Trophoblast cell (in vitro differentiated cells and primary cell): ENCODE measurements at regions not wholly inside any gene's neighbourhood (a gene's known extent, or its start where the extent isn't known, plus 50 kb on each side); places are given as distances from the start of the nearest gene placed in this dataset.

Experiments used
- DNase-seq, 2 donors: peaks; one replicate each; pipeline ENCODE4 v3.0.0-alpha.2; 2016
- H2AFZ ChIP-seq: 2 replicates; pipeline ENCODE4 v1.6.1; 2013; ENCODE audit warnings: low read length, moderate library complexity, mild to moderate bottlenecking; ENCODE audit not compliant: insufficient read depth, poor library complexity
- H2AK5ac ChIP-seq: 2 replicates; pipeline ENCODE4 v1.6.1; 2013; ENCODE audit warnings: mild to moderate bottlenecking, low read length
- H2BK120ac ChIP-seq: 2 replicates; pipeline ENCODE4 v1.6.1; 2013; ENCODE audit warnings: low read length, mild to moderate bottlenecking, moderate library complexity; ENCODE audit not compliant: insufficient read depth, poor library complexity
- H2BK12ac ChIP-seq: 2 replicates; pipeline ENCODE4 v1.6.1; 2013; ENCODE audit warnings: mild to moderate bottlenecking, low read length, moderate library complexity
- H2BK5ac ChIP-seq: 2 replicates; pipeline ENCODE4 v1.6.1; 2013; ENCODE audit warnings: low read length, low read depth, moderate library complexity, mild to moderate bottlenecking; ENCODE audit not compliant: poor library complexity
- H3K14ac ChIP-seq: 2 replicates; pipeline ENCODE4 v1.6.1; 2013; ENCODE audit warnings: mild to moderate bottlenecking, low read length
- H3K18ac ChIP-seq: 2 replicates; pipeline ENCODE4 v1.6.1; 2013; ENCODE audit warnings: mild to moderate bottlenecking, low read length
- H3K23ac ChIP-seq: 2 replicates; pipeline ENCODE4 v1.6.1; 2013; ENCODE audit warnings: low read length
- H3K27ac ChIP-seq: 2 replicates; pipeline ENCODE4 v1.5.1; 2013; ENCODE audit warnings: low read depth, mild to moderate bottlenecking, inconsistent platforms, low read length, moderate library complexity
- H3K27me3 ChIP-seq: 2 replicates; pipeline ENCODE4 v1.6.1; 2013; ENCODE audit warnings: inconsistent platforms, mild to moderate bottlenecking, low read length, moderate library complexity; ENCODE audit not compliant: insufficient read depth
- H3K36me3 ChIP-seq, 2 experiments: 1 replicate in 1 of 2; 2 replicates in 1 of 2; pipeline ENCODE4 v1.6.1; 2013; ENCODE audit warnings: low read length in 2 of 2, mild to moderate bottlenecking in 2 of 2, moderate library complexity in 1 of 2; ENCODE audit not compliant: insufficient read depth in 2 of 2, control insufficient read depth in 1 of 2
- H3K4ac ChIP-seq: 2 replicates; pipeline ENCODE4 v1.6.1; 2013; ENCODE audit warnings: low read depth, mild to moderate bottlenecking, low read length, moderate library complexity
- H3K4me1 ChIP-seq, 2 experiments: 1 replicate in 1 of 2; 2 replicates in 1 of 2; pipeline ENCODE4 v1.6.1; 2013; ENCODE audit warnings: low read length in 2 of 2, mild to moderate bottlenecking in 2 of 2, moderate library complexity in 1 of 2; ENCODE audit not compliant: insufficient read depth in 2 of 2, control insufficient read depth in 1 of 2
- H3K4me2 ChIP-seq: 2 replicates; pipeline ENCODE4 v1.6.1; 2013; ENCODE audit warnings: inconsistent platforms, mild to moderate bottlenecking, low read length, moderate library complexity
- H3K4me3 ChIP-seq: 2 replicates; pipeline ENCODE4 v1.5.1; 2013; ENCODE audit warnings: mild to moderate bottlenecking, low read depth, low read length, inconsistent platforms
- H3K79me1 ChIP-seq: one replicate; pipeline ENCODE4 v1.6.1; 2013; ENCODE audit warnings: low read length
- H3K79me2 ChIP-seq: 2 replicates; pipeline ENCODE4 v1.6.1; 2013; ENCODE audit warnings: low read length, mild to moderate bottlenecking; ENCODE audit not compliant: control insufficient read depth, insufficient read depth, poor library complexity
- H3K9ac ChIP-seq: 2 replicates; pipeline ENCODE4 v1.6.1; 2013; ENCODE audit warnings: mild to moderate bottlenecking, low read length
- H3K9me3 ChIP-seq: 2 replicates; pipeline ENCODE4 v1.6.1; 2013; ENCODE audit warnings: low read depth, mild to moderate bottlenecking, control low read depth, inconsistent platforms, low read length; ENCODE audit not compliant: insufficient read depth
- H4K12ac ChIP-seq: 2 replicates; pipeline ENCODE4 v1.6.1; 2013; ENCODE audit warnings: low read depth, mild to moderate bottlenecking, low read length, moderate library complexity
- H4K8ac ChIP-seq: 2 replicates; pipeline ENCODE4 v1.6.1; 2013; ENCODE audit warnings: low read depth, mild to moderate bottlenecking, low read length, moderate library complexity
- H4K91ac ChIP-seq: one replicate; pipeline ENCODE4 v1.6.1; 2013; ENCODE audit warnings: low read depth, mild to moderate bottlenecking, low read length, moderate library complexity
- WGBS: extraction: QIAGEN DNeasy Blood & Tissue Kit; methylation state at CpG from one replicate; pipeline ENCODE4 v1.1.7; 2013; ENCODE audit warnings: missing lambda C conversion rate; ENCODE audit not compliant: insufficient read length, insufficient coverage; ENCODE audit errors: extremely low coverage; 5-methylcytosine and 5-hydroxymethylcytosine counted together

DNA sequence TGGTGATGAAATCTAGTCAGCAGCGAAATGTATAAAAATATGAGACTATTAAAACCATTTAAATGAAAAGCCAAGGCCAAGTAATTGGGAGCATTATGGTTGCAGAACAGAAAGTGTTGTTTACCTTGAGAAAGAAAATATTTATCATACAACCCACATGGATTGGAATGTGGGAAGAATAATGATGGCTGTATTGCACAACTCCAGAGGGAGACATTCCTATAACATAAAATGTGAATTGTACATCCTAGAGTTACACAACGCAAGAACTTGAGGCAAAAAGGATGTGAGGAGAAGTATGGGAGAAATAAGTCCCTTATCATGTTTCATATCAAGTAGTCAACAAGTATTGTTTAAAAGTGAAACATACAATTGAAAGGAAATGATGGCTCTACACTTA lies 1014.0 kb upstream of the SEMA6A start:
- Histone ChIP-seq H3K79me1 (no peaks in the 10 kb centered on the region), H3K18ac (no peak overlapping the region), H3K4ac (no peak overlapping the region), H4K91ac (no peak overlapping the region), H4K12ac (no peak overlapping the region), H3K27ac (no peak overlapping the region), H3K4me2 (no peak overlapping the region), H3K4me3 (no peak overlapping the region), H3K23ac (no peak overlapping the region), H3K9me3 (no peaks in the 10 kb centered on the region), H2BK120ac (no peak overlapping the region), H2BK12ac (no peak overlapping the region), H3K9ac (no peak overlapping the region), H3K79me2 (no peaks in the 10 kb centered on the region), H2AFZ (no peak overlapping the region), H3K14ac (no peak overlapping the region), H3K4me1 (no peaks in the 10 kb centered on the region), H3K36me3 (no peaks in the 10 kb centered on the region), H2AK5ac (no peak overlapping the region), H4K8ac (no peak overlapping the region), H3K27me3 (no peaks in the 10 kb centered on the region), H2BK5ac (no peak overlapping the region)
- no CpG with 5 or more reads among the region's 2 CpGs for WGBS
- peak in 1 of 2 donors; percentile 57 for DNase-seq

DNA sequence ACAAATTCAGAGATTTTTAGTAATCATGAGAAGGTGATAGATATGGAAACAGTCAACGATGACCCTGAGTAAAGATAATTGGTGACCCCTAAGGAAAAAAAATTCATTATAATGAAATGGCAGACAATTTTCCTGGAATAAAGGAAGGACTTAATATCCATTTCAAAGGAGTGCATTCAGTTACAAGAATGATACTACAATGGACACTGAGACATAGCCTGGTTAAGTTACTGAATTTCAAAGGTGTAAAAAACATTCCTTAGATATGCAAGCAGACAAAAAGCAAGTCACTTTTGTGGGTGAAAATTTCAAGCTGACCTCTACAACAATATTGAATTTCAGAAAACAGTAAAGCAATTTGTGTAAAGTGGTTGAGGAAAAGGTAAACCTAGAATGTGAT lies 1012.5 kb upstream of the SEMA6A start:
- Histone ChIP-seq H3K79me1 (no peaks in the 10 kb centered on the region), H2AFZ (no peak overlapping the region), H4K12ac (no peak overlapping the region), H3K4ac (no peak overlapping the region), H2BK5ac (no peak overlapping the region), H2BK12ac (no peak overlapping the region), H3K14ac (no peak overlapping the region), H3K36me3 (no peaks in the 10 kb centered on the region), H3K4me1 (no peaks in the 10 kb centered on the region), H3K4me3 (no peak overlapping the region), H2AK5ac (no peak overlapping the region), H2BK120ac (no peak overlapping the region), H3K79me2 (no peaks in the 10 kb centered on the region), H3K23ac (no peak overlapping the region), H4K91ac (no peak overlapping the region), H3K18ac (no peak overlapping the region), H3K9ac (no peak overlapping the region), H3K27me3 (no peaks in the 10 kb centered on the region), H3K9me3 (no peaks in the 10 kb centered on the region), H4K8ac (no peak overlapping the region), H3K27ac (no peak overlapping the region), H3K4me2 (no peak overlapping the region)
- no peak for DNase-seq
- no CpG with 5 or more reads among the region's 1 CpG for WGBS

DNA sequence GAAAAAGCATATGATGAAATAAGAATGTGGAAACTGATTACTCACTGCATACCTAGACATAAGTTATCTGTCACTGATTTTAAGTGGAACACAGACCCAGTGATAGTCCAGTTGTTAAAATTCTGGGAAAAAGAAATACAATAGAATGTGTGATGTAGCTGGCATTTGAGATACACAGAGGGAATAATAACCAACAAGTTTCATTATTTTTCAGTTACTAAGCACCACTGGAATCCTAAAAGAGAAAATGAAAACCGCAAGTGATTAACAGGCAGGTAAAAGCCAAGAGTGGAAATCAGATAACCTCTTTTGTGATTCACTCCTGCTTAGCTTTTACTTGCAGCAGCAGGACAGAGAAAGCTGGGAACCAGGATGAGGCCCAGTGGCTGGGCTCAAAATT lies 994.0 kb upstream of the SEMA6A start:
- no peaks in the 10 kb centered on the region for H3K27me3 ChIP-seq
- H3K9ac ChIP-seq: no peak overlapping the region
- peak in 1 of 2 donors; percentile 28 for DNase-seq
- no peak overlapping the region for H3K27ac ChIP-seq
- no peak overlapping the region for H3K18ac ChIP-seq
- no peak overlapping the region for H2BK5ac ChIP-seq
- no peak overlapping the region for H3K4ac ChIP-seq
- no peak overlapping the region for H3K14ac ChIP-seq
- no peak overlapping the region for H4K12ac ChIP-seq
- H2BK12ac ChIP-seq: no peak overlapping the region
- H3K23ac ChIP-seq: no peak overlapping the region
- no peak overlapping the region for H2AFZ ChIP-seq
- no peaks in the 10 kb centered on the region for H3K9me3 ChIP-seq
- WGBS: no CpG with 5 or more reads among the region's 1 CpG
- no peaks in the 10 kb centered on the region for H3K79me2 ChIP-seq
- no peaks in the 10 kb centered on the region for H3K79me1 ChIP-seq
- no peak overlapping the region for H3K4me2 ChIP-seq
- H3K36me3 ChIP-seq: no peaks in the 10 kb centered on the region
- no peaks in the 10 kb centered on the region for H3K4me1 ChIP-seq
- H4K8ac ChIP-seq: no peak overlapping the region
- no peak overlapping the region for H2BK120ac ChIP-seq
- H2AK5ac ChIP-seq: no peak overlapping the region
- H3K4me3 ChIP-seq: no peak overlapping the region
- H4K91ac ChIP-seq: no peak overlapping the region

DNA sequence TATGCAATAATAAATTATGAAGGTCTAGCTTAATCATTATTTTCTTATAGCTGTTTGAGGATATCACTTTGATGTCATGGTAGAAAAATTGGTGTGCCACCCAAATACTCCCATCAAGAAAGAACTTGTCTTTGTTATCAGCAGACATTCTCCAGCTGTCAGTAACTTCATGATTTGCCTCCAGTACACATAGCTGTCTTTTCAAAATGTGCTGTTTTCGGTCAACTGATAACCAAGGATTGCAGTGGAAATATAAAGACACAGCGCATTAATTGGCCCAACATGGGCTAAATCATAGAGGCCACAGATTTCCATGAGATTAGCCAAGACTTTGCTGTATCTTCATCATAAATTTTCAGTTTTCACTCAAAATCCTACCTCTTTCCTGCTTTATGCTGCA lies 993.5 kb upstream of the SEMA6A start:
- H4K8ac ChIP-seq: no peak overlapping the region
- no peak overlapping the region for H3K14ac ChIP-seq
- H3K9me3 ChIP-seq: no peaks in the 10 kb centered on the region
- no peaks in the 10 kb centered on the region for H3K4me1 ChIP-seq
- no peak overlapping the region for H2AFZ ChIP-seq
- H2AK5ac ChIP-seq: no peak overlapping the region
- no peaks in the 10 kb centered on the region for H3K36me3 ChIP-seq
- no peak overlapping the region for H3K4ac ChIP-seq
- no peak overlapping the region for H4K91ac ChIP-seq
- DNase-seq: no peak
- no peak overlapping the region for H3K4me2 ChIP-seq
- H3K27ac ChIP-seq: no peak overlapping the region
- no peak overlapping the region for H2BK5ac ChIP-seq
- WGBS: no CpG with 5 or more reads among the region's 2 CpGs
- no peak overlapping the region for H4K12ac ChIP-seq
- no peaks in the 10 kb centered on the region for H3K79me2 ChIP-seq
- H3K79me1 ChIP-seq: no peaks in the 10 kb centered on the region
- no peak overlapping the region for H2BK12ac ChIP-seq
- H3K4me3 ChIP-seq: no peak overlapping the region
- H3K23ac ChIP-seq: no peak overlapping the region
- H3K18ac ChIP-seq: no peak overlapping the region
- no peak overlapping the region for H3K9ac ChIP-seq
- no peaks in the 10 kb centered on the region for H3K27me3 ChIP-seq
- no peak overlapping the region for H2BK120ac ChIP-seq
